ENCODE measurements at regions not wholly inside any gene's neighbourhood (a gene's known extent, or its start where the extent isn't known, plus 50 kb on each side); places are given as distances from the start of the nearest gene placed in this dataset.

DNA sequence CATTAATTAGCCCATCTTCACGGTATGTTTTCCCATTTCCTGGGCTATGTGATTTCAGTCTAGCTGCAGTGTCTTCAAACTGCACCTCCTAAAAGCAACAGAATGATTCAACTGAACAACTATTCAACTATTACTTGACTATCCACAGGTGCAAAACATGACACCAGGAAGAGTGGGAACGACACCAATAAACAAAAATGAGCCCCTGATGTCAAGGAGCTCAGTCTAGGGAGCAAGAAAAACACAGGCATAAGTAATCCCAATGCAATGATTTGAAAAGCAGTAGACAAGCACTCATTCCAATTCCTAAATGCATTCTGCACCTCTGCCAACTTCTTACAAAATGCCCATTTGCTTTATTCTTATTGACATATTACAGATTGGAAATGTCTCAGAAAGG, 285.6 kb downstream of the ETS1 start:
- Histone ChIP-seq H3K27me3 (ENCODE audit: insufficient read depth, low read depth, low read length) (no peaks in the 10 kb centered on the region), H3K36me3 (ENCODE audit: insufficient read depth, low read length) (no peaks in the 10 kb centered on the region), H3K79me2 (replicated peaks; ENCODE audit: insufficient read depth, low read length) (no peaks in the 10 kb centered on the region), H3K9me2 (ENCODE audit: insufficient read depth, low read length) (no peaks in the 10 kb centered on the region), H3K9me3 (ENCODE audit: low read length) (no peaks in the 10 kb centered on the region), H3K4me3 (ENCODE audit: low read length) (no peak overlapping the region), H4K20me1 (ENCODE audit: insufficient read depth) (no peaks in the 10 kb centered on the region), H3F3A (ENCODE audit: insufficient read depth, low read length, poor library complexity, severe bottlenecking) (no peaks in the 10 kb centered on the region), H3K27ac (ENCODE audit: low read length) (no peak overlapping the region), H3K4me2 (ENCODE audit: low read length) (no peak overlapping the region), H3K9ac (ENCODE audit: low read length) (no peak overlapping the region), H2AFZ (ENCODE audit: low read depth, low read length) (no peak overlapping the region)
- TF ChIP-seq EZH2 (IDR thresholded peaks at IDR 0.05; ENCODE audit: borderline replicate concordance, insufficient read depth, low read length, poor library complexity, severe bottlenecking): no peak
- TF ChIP-seq MXI1 (conservative IDR thresholded peaks at IDR 0.05; ENCODE audit: poor library complexity, severe bottlenecking): no peak
- no peak for TF ChIP-seq SMC3 (conservative IDR thresholded peaks at IDR 0.05; ENCODE audit: poor library complexity)
- TF ChIP-seq RAD21 (conservative IDR thresholded peaks at IDR 0.05): no peak
- no peak for TF ChIP-seq POLR2AphosphoS5 (IDR thresholded peaks at IDR 0.05)
- TF ChIP-seq EP300 (conservative IDR thresholded peaks at IDR 0.05; ENCODE audit: poor library complexity, severe bottlenecking): no peak
- no peak for TF ChIP-seq TAF1 (IDR thresholded peaks at IDR 0.05; ENCODE audit: low read depth)

DNA sequence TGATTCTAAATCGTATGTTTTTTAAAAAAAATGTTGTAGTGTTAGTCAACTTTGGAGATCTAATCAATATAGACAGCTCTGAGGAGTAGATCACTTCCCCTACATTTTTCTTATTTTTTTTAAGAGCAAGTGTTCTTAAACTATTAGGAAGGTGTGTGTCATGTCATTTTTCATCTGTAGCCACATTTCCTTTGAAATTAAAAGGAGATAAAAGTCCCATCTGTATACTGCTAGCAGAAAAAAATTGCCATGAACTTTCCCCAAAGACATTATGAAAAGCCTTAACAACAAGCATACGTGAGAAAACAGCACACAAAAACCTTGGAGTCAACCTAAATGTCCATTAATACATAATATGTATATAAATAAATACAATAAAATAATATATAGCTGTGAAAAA, 286.6 kb downstream of the ETS1 start:
- Histone ChIP-seq H3K79me2 (replicated peaks; ENCODE audit: insufficient read depth, low read length) (no peaks in the 10 kb centered on the region), H3K9me2 (ENCODE audit: insufficient read depth, low read length) (no peaks in the 10 kb centered on the region), H4K20me1 (ENCODE audit: insufficient read depth) (no peaks in the 10 kb centered on the region), H3K27ac (ENCODE audit: low read length) (no peak overlapping the region), H3K9me3 (ENCODE audit: low read length) (no peaks in the 10 kb centered on the region), H3K4me2 (ENCODE audit: low read length) (no peak overlapping the region), H3F3A (ENCODE audit: insufficient read depth, low read length, poor library complexity, severe bottlenecking) (no peaks in the 10 kb centered on the region), H3K27me3 (ENCODE audit: insufficient read depth, low read depth, low read length) (no peaks in the 10 kb centered on the region), H2AFZ (ENCODE audit: low read depth, low read length) (no peak overlapping the region), H3K4me3 (ENCODE audit: low read length) (no peak overlapping the region), H3K9ac (ENCODE audit: low read length) (no peak overlapping the region), H3K36me3 (ENCODE audit: insufficient read depth, low read length) (no peaks in the 10 kb centered on the region)
- TF ChIP-seq, protein P1, sequence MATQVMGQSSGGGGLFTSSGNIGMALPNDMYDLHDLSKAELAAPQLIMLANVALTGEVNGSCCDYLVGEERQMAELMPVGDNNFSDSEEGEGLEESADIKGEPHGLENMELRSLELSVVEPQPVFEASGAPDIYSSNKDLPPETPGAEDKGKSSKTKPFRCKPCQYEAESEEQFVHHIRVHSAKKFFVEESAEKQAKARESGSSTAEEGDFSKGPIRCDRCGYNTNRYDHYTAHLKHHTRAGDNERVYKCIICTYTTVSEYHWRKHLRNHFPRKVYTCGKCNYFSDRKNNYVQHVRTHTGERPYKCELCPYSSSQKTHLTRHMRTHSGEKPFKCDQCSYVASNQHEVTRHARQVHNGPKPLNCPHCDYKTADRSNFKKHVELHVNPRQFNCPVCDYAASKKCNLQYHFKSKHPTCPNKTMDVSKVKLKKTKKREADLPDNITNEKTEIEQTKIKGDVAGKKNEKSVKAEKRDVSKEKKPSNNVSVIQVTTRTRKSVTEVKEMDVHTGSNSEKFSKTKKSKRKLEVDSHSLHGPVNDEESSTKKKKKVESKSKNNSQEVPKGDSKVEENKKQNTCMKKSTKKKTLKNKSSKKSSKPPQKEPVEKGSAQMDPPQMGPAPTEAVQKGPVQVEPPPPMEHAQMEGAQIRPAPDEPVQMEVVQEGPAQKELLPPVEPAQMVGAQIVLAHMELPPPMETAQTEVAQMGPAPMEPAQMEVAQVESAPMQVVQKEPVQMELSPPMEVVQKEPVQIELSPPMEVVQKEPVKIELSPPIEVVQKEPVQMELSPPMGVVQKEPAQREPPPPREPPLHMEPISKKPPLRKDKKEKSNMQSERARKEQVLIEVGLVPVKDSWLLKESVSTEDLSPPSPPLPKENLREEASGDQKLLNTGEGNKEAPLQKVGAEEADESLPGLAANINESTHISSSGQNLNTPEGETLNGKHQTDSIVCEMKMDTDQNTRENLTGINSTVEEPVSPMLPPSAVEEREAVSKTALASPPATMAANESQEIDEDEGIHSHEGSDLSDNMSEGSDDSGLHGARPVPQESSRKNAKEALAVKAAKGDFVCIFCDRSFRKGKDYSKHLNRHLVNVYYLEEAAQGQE (IDR thresholded peaks at IDR 0.05; ENCODE audit: borderline replicate concordance): no peak
- TF ChIP-seq MXI1 (conservative IDR thresholded peaks at IDR 0.05; ENCODE audit: poor library complexity, severe bottlenecking) (no peak), POLR2AphosphoS5 (IDR thresholded peaks at IDR 0.05) (no peak), TAF1 (IDR thresholded peaks at IDR 0.05; ENCODE audit: low read depth) (no peak), EP300 (conservative IDR thresholded peaks at IDR 0.05; ENCODE audit: poor library complexity, severe bottlenecking) (no peak), EZH2 (IDR thresholded peaks at IDR 0.05; ENCODE audit: borderline replicate concordance, insufficient read depth, low read length, poor library complexity, severe bottlenecking) (no peak), SMC3 (conservative IDR thresholded peaks at IDR 0.05; ENCODE audit: poor library complexity) (no peak), RAD21 (conservative IDR thresholded peaks at IDR 0.05) (no peak)
- TF ChIP-seq, protein P2, sequence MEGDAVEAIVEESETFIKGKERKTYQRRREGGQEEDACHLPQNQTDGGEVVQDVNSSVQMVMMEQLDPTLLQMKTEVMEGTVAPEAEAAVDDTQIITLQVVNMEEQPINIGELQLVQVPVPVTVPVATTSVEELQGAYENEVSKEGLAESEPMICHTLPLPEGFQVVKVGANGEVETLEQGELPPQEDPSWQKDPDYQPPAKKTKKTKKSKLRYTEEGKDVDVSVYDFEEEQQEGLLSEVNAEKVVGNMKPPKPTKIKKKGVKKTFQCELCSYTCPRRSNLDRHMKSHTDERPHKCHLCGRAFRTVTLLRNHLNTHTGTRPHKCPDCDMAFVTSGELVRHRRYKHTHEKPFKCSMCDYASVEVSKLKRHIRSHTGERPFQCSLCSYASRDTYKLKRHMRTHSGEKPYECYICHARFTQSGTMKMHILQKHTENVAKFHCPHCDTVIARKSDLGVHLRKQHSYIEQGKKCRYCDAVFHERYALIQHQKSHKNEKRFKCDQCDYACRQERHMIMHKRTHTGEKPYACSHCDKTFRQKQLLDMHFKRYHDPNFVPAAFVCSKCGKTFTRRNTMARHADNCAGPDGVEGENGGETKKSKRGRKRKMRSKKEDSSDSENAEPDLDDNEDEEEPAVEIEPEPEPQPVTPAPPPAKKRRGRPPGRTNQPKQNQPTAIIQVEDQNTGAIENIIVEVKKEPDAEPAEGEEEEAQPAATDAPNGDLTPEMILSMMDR (IDR thresholded peaks at IDR 0.05; ENCODE audit: poor library complexity, severe bottlenecking): no peak
